ENCODE measurements at regions not wholly inside any gene's neighbourhood (a gene's known extent, or its start where the extent isn't known, plus 50 kb on each side); places are given as distances from the start of the nearest gene placed in this dataset.

DNA sequence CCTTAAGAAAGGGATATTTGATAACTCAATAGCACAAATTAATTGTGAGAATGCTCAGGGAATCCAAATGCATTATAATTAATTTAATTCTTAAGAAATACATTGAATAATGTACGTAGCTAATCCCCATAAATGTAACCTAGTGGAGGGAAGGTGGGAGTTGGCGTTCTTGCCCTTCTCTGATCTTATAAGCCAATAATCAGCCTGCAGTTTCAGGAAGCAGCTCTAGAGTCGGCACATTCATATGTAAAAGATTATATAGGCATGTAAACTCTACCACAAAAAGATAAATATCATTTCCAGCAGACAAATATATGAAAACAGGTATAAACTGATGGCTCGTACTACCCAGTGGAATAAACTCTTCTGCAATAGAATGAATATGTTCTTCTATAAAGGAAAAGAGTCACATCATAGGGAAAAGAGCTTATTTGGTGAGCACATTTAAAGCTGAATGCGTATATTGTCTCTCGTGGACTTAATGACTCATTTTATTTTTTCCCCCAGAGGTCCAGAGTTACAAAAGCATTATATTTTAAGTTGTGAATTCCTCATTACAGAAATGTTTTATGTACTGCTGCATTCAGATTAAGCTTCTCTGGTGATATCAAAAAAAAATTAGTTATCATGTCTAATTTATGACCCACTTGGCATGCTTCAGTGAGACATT is 112.2 kb downstream of the TFAP2A start:
- no peaks in the 10 kb centered on the region for H3K36me3 ChIP-seq (ENCODE audit: low read depth)
- TF ChIP-seq, protein P1, sequence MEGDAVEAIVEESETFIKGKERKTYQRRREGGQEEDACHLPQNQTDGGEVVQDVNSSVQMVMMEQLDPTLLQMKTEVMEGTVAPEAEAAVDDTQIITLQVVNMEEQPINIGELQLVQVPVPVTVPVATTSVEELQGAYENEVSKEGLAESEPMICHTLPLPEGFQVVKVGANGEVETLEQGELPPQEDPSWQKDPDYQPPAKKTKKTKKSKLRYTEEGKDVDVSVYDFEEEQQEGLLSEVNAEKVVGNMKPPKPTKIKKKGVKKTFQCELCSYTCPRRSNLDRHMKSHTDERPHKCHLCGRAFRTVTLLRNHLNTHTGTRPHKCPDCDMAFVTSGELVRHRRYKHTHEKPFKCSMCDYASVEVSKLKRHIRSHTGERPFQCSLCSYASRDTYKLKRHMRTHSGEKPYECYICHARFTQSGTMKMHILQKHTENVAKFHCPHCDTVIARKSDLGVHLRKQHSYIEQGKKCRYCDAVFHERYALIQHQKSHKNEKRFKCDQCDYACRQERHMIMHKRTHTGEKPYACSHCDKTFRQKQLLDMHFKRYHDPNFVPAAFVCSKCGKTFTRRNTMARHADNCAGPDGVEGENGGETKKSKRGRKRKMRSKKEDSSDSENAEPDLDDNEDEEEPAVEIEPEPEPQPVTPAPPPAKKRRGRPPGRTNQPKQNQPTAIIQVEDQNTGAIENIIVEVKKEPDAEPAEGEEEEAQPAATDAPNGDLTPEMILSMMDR (IDR thresholded peaks at IDR 0.05): no peak
- no peak for ATAC-seq
- no peak for DNase-seq
- no peak overlapping the region for H3K4me3 ChIP-seq
- H3K4me1 ChIP-seq (ENCODE audit: low read depth): no peaks in the 10 kb centered on the region
- no peaks in the 10 kb centered on the region for H3K9me3 ChIP-seq
- intact Hi-C loops (cut with DNase I, micrococcal nuclease): no loop called here

DNA sequence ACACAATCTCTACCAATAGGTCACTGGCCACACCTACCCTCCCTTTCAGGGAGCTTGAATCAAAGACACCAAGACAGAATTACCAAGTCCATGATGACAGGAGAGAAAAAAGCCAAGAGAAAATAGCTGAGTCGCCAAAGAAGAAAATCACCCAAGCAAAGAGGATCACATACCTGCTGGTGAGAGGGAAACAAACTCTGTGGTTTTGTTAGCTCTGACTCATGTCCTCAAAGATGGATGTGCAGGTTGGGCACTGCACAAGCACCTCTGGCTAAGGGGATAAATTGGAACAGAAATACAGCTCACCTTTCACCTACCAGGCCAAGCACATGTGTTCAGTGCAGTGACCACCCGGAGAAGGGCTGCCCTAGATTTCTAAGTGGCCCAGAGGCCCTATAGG is 114.8 kb downstream of the TFAP2A start:
- H3K9me3 ChIP-seq: no peaks in the 10 kb centered on the region
- DNase-seq: no peak
- H3K4me3 ChIP-seq: no peak overlapping the region
- H3K36me3 ChIP-seq (ENCODE audit: low read depth): no peaks in the 10 kb centered on the region
- intact Hi-C loops (cut with DNase I, micrococcal nuclease): no loop called here
- H3K4me1 ChIP-seq (ENCODE audit: low read depth): no peaks in the 10 kb centered on the region
- ATAC-seq: no peak
- TF ChIP-seq, protein P1 (IDR thresholded peaks at IDR 0.05): no peak

DNA sequence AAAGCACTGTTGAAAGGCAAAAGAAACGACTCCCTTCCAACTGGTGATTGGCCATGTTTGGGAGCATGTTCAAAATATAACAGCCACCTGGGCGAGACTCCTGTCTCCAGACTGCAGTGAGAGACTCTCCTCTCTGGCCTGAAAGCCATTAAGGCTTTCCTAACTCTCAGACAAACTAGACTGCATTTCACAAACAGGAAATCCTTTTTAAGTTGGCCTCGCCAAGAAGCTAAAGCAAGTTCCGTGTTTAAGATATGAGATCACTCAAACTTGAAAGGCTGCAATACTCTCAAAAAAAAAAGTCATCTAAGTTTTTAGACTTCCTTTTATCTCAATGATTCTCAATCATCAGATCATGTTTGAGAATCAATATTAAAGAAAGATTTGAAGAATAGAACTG is 117.0 kb downstream of the TFAP2A start:
- H3K9me3 ChIP-seq: no peaks in the 10 kb centered on the region
- DNase-seq: no peak
- intact Hi-C loops (cut with DNase I, micrococcal nuclease): no loop called here
- no peak for ATAC-seq
- H3K36me3 ChIP-seq (ENCODE audit: low read depth): no peaks in the 10 kb centered on the region
- TF ChIP-seq, protein P1 (IDR thresholded peaks at IDR 0.05): no peak
- no peaks in the 10 kb centered on the region for H3K4me1 ChIP-seq (ENCODE audit: low read depth)
- no peak overlapping the region for H3K4me3 ChIP-seq

DNA sequence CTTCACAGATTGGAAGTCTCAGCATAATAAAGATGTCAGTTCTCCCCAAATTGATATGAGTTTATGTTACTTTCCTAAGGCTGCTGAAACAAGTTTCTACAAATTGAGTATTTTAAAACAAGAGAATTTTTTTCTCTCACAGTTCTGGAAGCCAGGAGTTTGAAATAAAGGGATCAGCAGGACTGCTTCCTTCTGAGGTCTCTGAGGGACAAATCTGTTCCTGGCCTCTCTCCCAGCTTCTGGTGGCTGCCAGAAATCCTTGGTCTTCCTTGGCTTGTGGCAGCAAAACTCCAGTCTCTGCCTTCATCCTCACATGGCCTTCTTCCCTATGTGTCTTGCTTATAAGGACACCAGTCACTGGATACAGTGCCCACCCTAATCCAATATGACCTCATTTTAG is 136.1 kb downstream of the TFAP2A start:
- intact Hi-C loops (cut with DNase I, micrococcal nuclease): no loop called here
- H3K4me1 ChIP-seq (ENCODE audit: low read depth): no peaks in the 10 kb centered on the region
- no peaks in the 10 kb centered on the region for H3K9me3 ChIP-seq
- TF ChIP-seq, protein P1 (IDR thresholded peaks at IDR 0.05): no peak
- no peak for ATAC-seq
- DNase-seq: no peak
- H3K4me3 ChIP-seq: no peak overlapping the region
- H3K36me3 ChIP-seq (ENCODE audit: low read depth): no peaks in the 10 kb centered on the region

DNA sequence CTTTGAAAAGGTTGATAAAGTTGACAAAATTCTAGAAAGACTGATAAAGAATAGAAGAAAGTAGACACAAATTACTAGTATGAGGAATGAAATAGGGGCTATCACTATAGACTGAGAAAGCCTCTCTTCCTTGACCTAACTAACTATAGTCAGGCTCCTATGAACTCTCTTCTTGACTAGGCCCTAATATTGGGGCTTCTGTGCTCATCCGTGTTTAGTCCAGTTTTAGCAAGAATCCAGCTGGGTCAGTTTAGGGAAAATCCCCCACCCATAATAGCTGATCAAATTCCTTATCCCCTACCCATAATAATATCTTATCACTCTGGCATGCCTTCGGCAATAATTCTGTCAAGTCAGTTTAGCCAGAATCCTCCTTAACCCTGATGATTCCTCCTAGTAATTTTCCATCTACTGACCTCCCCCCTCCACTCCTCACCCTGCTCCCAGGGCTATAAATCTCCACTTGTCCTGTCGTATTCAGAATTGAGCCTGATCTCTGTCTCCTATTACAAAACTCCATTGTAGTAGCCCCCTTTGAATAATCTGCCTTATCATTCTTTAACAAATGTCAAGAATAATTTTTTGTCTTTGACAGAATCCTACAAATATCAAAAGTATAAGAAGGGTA is 138.1 kb downstream of the TFAP2A start:
- DNase-seq (no peak), ATAC-seq (no peak)
- Histone ChIP-seq H3K4me1 (ENCODE audit: low read depth) (no peaks in the 10 kb centered on the region), H3K36me3 (ENCODE audit: low read depth) (no peaks in the 10 kb centered on the region), H3K9me3 (no peaks in the 10 kb centered on the region), H3K4me3 (no peak overlapping the region)
- intact Hi-C loops (cut with DNase I, micrococcal nuclease): no loop called here
- TF ChIP-seq, protein P1 (IDR thresholded peaks at IDR 0.05): no peak
